GM12873 (cell line): ENCODE measurements at regions not wholly inside any gene's neighbourhood (a gene's known extent, or its start where the extent isn't known, plus 50 kb on each side); places are given as distances from the start of the nearest gene placed in this dataset.

Experiments
- TF ChIP-seq, protein P1 (sequence below): IDR thresholded peaks from 2 replicates; pipeline ENCODE4 v1.5.1; 2012; ENCODE audit warnings: low read depth, mild to moderate bottlenecking, moderate library complexity, low read length, control low read depth; ENCODE audit not compliant: insufficient read depth; ENCODE audit errors: missing control alignments

- TF ChIP-seq, protein P1, sequence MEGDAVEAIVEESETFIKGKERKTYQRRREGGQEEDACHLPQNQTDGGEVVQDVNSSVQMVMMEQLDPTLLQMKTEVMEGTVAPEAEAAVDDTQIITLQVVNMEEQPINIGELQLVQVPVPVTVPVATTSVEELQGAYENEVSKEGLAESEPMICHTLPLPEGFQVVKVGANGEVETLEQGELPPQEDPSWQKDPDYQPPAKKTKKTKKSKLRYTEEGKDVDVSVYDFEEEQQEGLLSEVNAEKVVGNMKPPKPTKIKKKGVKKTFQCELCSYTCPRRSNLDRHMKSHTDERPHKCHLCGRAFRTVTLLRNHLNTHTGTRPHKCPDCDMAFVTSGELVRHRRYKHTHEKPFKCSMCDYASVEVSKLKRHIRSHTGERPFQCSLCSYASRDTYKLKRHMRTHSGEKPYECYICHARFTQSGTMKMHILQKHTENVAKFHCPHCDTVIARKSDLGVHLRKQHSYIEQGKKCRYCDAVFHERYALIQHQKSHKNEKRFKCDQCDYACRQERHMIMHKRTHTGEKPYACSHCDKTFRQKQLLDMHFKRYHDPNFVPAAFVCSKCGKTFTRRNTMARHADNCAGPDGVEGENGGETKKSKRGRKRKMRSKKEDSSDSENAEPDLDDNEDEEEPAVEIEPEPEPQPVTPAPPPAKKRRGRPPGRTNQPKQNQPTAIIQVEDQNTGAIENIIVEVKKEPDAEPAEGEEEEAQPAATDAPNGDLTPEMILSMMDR: no peak
Observed at GRCh38 chr2:196224756-196225155, 53.4 kb upstream of the STK17B start.

GRCh38 chr2:196225213-196225612, 53.8 kb upstream of the STK17B start:
- TF ChIP-seq, protein P1: no peak

GRCh38 chr2:196226058-196226706, 54.8 kb upstream of the STK17B start:
- TF ChIP-seq, protein P1: no peak

DNA sequence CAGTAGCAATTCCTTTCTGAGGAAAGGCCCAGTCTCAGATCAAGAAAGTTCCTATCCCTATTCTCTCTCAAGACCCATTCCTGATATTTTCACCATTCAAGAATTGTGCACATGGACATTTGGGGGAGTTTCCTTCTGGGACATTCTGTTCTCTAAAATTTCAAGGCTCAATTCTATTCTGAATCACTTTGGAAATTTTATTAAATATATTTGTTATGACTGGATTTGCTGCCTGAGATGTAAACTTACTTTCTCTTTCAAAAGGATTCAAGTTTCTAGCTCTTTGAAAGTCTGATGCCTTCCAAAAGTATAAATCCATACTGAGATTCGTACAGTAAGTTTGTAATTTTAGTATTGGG, 55.3 kb upstream of the STK17B start:
- TF ChIP-seq, protein P1: no peak

GRCh38 chr2:196229013-196229412, 57.6 kb upstream of the STK17B start:
- TF ChIP-seq, protein P1: no peak

- TF ChIP-seq, protein P1: no peak
Observed at GRCh38 chr2:196230061-196230854, 58.9 kb upstream of the STK17B start.

- TF ChIP-seq, protein P1: no peak
Observed at GRCh38 chr2:196233021-196233804, 61.8 kb upstream of the STK17B start.
